Mesenchymal stem cell (in vitro differentiated cells and primary cell): ENCODE measurements at regions not wholly inside any gene's neighbourhood (a gene's known extent, or its start where the extent isn't known, plus 50 kb on each side); places are given as distances from the start of the nearest gene placed in this dataset.

Source experiments
- DNase-seq: peaks from one replicate; pipeline ENCODE4 v3.0.0-alpha.2; 2013
- H2AFZ ChIP-seq: one replicate; pipeline ENCODE4 v1.6.1; 2013; ENCODE audit warnings: low read depth, mild to moderate bottlenecking, control low read depth, inconsistent platforms, low read length, moderate library complexity
- H2AK5ac ChIP-seq: 2 replicates; pipeline ENCODE4 v1.6.1; 2013; ENCODE audit warnings: low read length, moderate library complexity, mild to moderate bottlenecking, inconsistent platforms; ENCODE audit not compliant: severe bottlenecking
- H2BK120ac ChIP-seq: one replicate; pipeline ENCODE4 v1.6.1; 2013; ENCODE audit warnings: low read depth, mild to moderate bottlenecking, inconsistent platforms, low read length, moderate library complexity
- H2BK12ac ChIP-seq, 2 experiments: one replicate each; pipeline ENCODE4 v1.6.1; 2013; ENCODE audit warnings: inconsistent platforms in 2 of 2, low read length in 2 of 2, mild to moderate bottlenecking in 2 of 2, moderate library complexity in 2 of 2, control low read depth in 1 of 2
- H2BK15ac ChIP-seq: one replicate; pipeline ENCODE4 v1.6.1; 2013; ENCODE audit warnings: mild to moderate bottlenecking, low read depth, inconsistent platforms; ENCODE audit not compliant: poor library complexity, severe bottlenecking
- H2BK5ac ChIP-seq: 2 replicates; pipeline ENCODE4 v1.6.1; 2013; ENCODE audit warnings: low read depth, mild to moderate bottlenecking, low read length, control low read depth, inconsistent platforms; ENCODE audit not compliant: poor library complexity, severe bottlenecking
- H3K14ac ChIP-seq, 2 experiments: one replicate each; pipeline ENCODE4 v1.6.1; 2013; ENCODE audit warnings: inconsistent platforms in 2 of 2, low read length in 2 of 2, control low read depth in 1 of 2, mild to moderate bottlenecking in 1 of 2, moderate library complexity in 1 of 2
- H3K18ac ChIP-seq, 2 experiments: one replicate each; pipeline ENCODE4 v1.6.1; 2013; ENCODE audit warnings: inconsistent platforms in 2 of 2, low read length in 2 of 2, control low read depth in 1 of 2, low read depth in 1 of 2, mild to moderate bottlenecking in 1 of 2
- H3K23ac ChIP-seq, 2 experiments: one replicate each; pipeline ENCODE4 v1.6.1; 2013; ENCODE audit warnings: inconsistent platforms in 2 of 2, low read length in 2 of 2, mild to moderate bottlenecking in 2 of 2, moderate library complexity in 2 of 2, control low read depth in 1 of 2
- H3K27ac ChIP-seq: 2 replicates; pipeline ENCODE4 v1.5.1; 2013; ENCODE audit warnings: mild to moderate bottlenecking, moderate library complexity, low read length, control low read depth, inconsistent platforms; ENCODE audit not compliant: poor library complexity, severe bottlenecking
- H3K27me3 ChIP-seq, 2 experiments: 2 replicates each; pipeline versions ENCODE4 v1.6.1 to v1.7.0; 2013; ENCODE audit warnings: low read length in 2 of 2, mild to moderate bottlenecking in 2 of 2, moderate library complexity in 2 of 2, control low read depth in 1 of 2, inconsistent platforms in 1 of 2; ENCODE audit not compliant: control insufficient read depth in 1 of 2, insufficient read depth in 1 of 2
- H3K36me3 ChIP-seq, 2 experiments: 2 replicates each; pipeline versions ENCODE4 v1.6.1 to v1.7.0; 2013; ENCODE audit warnings: low read length in 2 of 2, control low read depth in 1 of 2, inconsistent platforms in 1 of 2, low read depth in 1 of 2, mild to moderate bottlenecking in 1 of 2; ENCODE audit not compliant: insufficient read depth in 2 of 2, control insufficient read depth in 1 of 2
- H3K4ac ChIP-seq, 2 experiments: one replicate each; pipeline ENCODE4 v1.6.1; 2013; ENCODE audit warnings: inconsistent platforms in 2 of 2, low read length in 2 of 2, mild to moderate bottlenecking in 2 of 2, moderate library complexity in 2 of 2, control low read depth in 1 of 2, low read depth in 1 of 2
- H3K4me1 ChIP-seq: 2 replicates; pipeline ENCODE4 v1.6.1; 2013; ENCODE audit warnings: low read depth, low read length, control low read depth; ENCODE audit not compliant: control insufficient read depth, insufficient read depth
- H3K4me2 ChIP-seq: 2 replicates; pipeline ENCODE4 v1.6.1; 2013; ENCODE audit warnings: low read length, mild to moderate bottlenecking, inconsistent platforms; ENCODE audit not compliant: poor library complexity, severe bottlenecking
- H3K4me3 ChIP-seq, 2 experiments: 2 replicates each; pipeline versions ENCODE4 v1.5.1 to v1.7.0; 2013; ENCODE audit warnings: low read length in 2 of 2, mild to moderate bottlenecking in 2 of 2, control low read depth in 1 of 2, low read depth in 1 of 2; ENCODE audit not compliant: insufficient read depth in 1 of 2
- H3K79me1 ChIP-seq: replicated peaks from 2 replicates; pipeline ENCODE4 v1.6.1; 2013; ENCODE audit warnings: mild to moderate bottlenecking, control low read depth, low read length, inconsistent platforms; ENCODE audit not compliant: poor library complexity, severe bottlenecking
- H3K9ac ChIP-seq: 2 replicates; pipeline ENCODE4 v1.7.0; 2013; ENCODE audit warnings: mild to moderate bottlenecking, low read length, moderate library complexity
- H3K9me3 ChIP-seq: 2 replicates; pipeline ENCODE4 v1.7.0; 2013; ENCODE audit warnings: mild to moderate bottlenecking, low read length; ENCODE audit not compliant: control insufficient read depth
- H4K8ac ChIP-seq: one replicate; pipeline ENCODE4 v1.6.1; 2013; ENCODE audit warnings: inconsistent platforms, mild to moderate bottlenecking, low read length, moderate library complexity
- H4K91ac ChIP-seq: one replicate; pipeline ENCODE4 v1.6.1; 2013; ENCODE audit warnings: mild to moderate bottlenecking, low read length, inconsistent platforms
- WGBS: methylation state at CpG from one replicate; pipeline ENCODE4 v1.1.7; 2013; ENCODE audit warnings: mixed read lengths; 5-methylcytosine and 5-hydroxymethylcytosine counted together

DNA sequence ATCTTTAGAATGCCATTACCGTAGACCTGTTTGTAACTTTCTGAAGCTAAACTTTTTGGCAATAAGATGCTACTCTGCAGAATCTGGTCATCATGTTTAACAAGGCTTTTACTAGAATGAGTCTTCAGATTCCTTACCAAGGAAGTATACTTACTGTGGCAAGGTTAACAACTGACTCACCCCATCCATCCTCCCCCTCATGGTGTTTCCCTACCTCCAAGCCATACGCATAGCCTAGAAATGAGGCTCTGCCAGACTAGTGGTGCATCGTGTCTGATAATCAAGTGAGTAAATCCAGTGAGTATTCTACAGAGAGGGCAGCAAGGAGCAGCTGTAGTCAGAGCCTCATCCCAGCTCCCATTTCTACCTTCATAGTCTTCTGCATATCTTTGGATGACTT lies 223.6 kb downstream of the IPMK start:
- WGBS = 52% methylated on average over 3 of the region's 3 CpGs

DNA sequence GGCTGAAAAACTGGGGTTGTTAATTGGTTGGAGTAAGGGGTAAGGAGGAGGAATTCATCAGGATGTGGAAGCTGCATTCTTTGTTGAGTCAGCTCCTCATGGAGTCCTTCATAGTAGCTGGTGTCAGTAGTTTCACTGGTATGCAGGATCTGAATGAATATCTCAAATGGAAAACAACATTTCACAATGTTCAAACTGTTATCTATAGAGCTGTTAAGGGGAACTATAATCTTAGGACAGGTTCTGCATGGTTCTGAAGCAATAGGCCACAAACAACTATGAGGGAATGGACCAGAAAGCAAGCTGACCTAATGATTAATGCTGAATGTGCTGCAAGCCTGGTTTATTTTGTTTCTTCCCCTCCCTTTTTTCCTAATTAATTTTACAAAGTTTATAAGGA lies 225.8 kb downstream of the IPMK start:
- no peak overlapping the region for H2AFZ ChIP-seq
- no peak overlapping the region for H2BK120ac ChIP-seq
- peaks cover 6% of the 10 kb centered on the region for H3K9me3 ChIP-seq
- no peaks in the 10 kb centered on the region for H3K79me1 ChIP-seq
- no peak overlapping the region for H3K23ac ChIP-seq
- no peak overlapping the region for H2BK12ac ChIP-seq
- no peak overlapping the region for H4K91ac ChIP-seq
- H2BK5ac ChIP-seq = no peak overlapping the region
- no peak overlapping the region for H2AK5ac ChIP-seq
- H3K4ac ChIP-seq = no peak overlapping the region
- no peak overlapping the region for H3K14ac ChIP-seq
- H3K4me1 ChIP-seq = no peaks in the 10 kb centered on the region
- H3K27me3 ChIP-seq = peaks cover 0 to 4% of the 10 kb centered on the region in 2 experiments
- H2BK15ac ChIP-seq = no peak overlapping the region
- no peak overlapping the region for H3K4me2 ChIP-seq
- no peak overlapping the region for H3K18ac ChIP-seq
- no peak overlapping the region for H4K8ac ChIP-seq
- no peak overlapping the region for H3K4me3 ChIP-seq
- H3K27ac ChIP-seq = no peak overlapping the region
- H3K9ac ChIP-seq = no peak overlapping the region
- H3K36me3 ChIP-seq = no peaks in the 10 kb centered on the region
- DNase-seq = no peak

More for the DNA sequence above, 223.6 kb downstream of the IPMK start:
- Histone ChIP-seq H3K9ac (no peak overlapping the region), H4K8ac (no peak overlapping the region), H2AK5ac (no peak overlapping the region), H3K18ac (no peak overlapping the region), H3K79me1 (no peaks in the 10 kb centered on the region), H3K27me3 (no peaks in the 10 kb centered on the region), H3K36me3 (no peaks in the 10 kb centered on the region), H2BK15ac (no peak overlapping the region), H2BK12ac (no peak overlapping the region), H3K27ac (no peak overlapping the region), H3K4ac (no peak overlapping the region), H4K91ac (no peak overlapping the region), H3K23ac (no peak overlapping the region), H3K14ac (no peak overlapping the region), H3K4me3 (no peak overlapping the region), H3K4me1 (no peaks in the 10 kb centered on the region), H3K4me2 (no peak overlapping the region), H3K9me3 (peaks cover 6% of the 10 kb centered on the region), H2BK120ac (no peak overlapping the region), H2BK5ac (no peak overlapping the region), H2AFZ (no peak overlapping the region)
- no peak for DNase-seq

DNA sequence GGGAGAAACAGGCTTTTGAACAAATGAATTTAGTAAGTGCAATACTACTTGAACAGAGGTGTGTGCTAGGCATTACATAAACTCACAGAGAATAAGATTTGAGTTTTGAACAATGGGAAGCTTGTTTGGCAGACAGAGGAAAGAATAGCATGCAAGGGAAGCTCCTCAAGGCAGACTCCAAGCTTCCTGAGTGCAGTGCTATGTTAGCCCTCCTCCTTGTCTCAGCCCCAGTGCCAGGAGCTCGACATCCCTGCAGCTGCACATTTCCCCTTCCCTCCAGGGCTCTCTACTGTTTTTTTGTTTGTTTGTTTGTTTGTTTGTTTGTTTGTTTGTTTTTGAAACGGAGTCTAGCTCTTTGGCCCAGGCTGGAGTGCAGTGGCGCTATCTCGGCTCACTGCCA lies 237.5 kb downstream of the IPMK start:
- no peak overlapping the region for H2BK15ac ChIP-seq
- H3K27ac ChIP-seq = no peak overlapping the region
- H2BK5ac ChIP-seq = no peak overlapping the region
- H3K18ac ChIP-seq = no peak overlapping the region
- H3K4me2 ChIP-seq = no peak overlapping the region
- 84% methylated on average over 3 of the region's 4 CpGs for WGBS
- H3K27me3 ChIP-seq = no peaks in the 10 kb centered on the region
- no peak overlapping the region for H3K23ac ChIP-seq
- H3K14ac ChIP-seq = no peak overlapping the region
- H2BK12ac ChIP-seq = no peak overlapping the region
- no peak for DNase-seq
- H3K4me1 ChIP-seq = peaks cover 2% of the 10 kb centered on the region
- H3K36me3 ChIP-seq = no peaks in the 10 kb centered on the region
- H4K91ac ChIP-seq = no peak overlapping the region
- no peak overlapping the region for H2AFZ ChIP-seq
- no peak overlapping the region for H2BK120ac ChIP-seq
- H4K8ac ChIP-seq = no peak overlapping the region
- H3K9me3 ChIP-seq = no peaks in the 10 kb centered on the region
- H2AK5ac ChIP-seq = no peak overlapping the region
- no peak overlapping the region for H3K9ac ChIP-seq
- no peaks in the 10 kb centered on the region for H3K79me1 ChIP-seq
- no peak overlapping the region for H3K4me3 ChIP-seq
- H3K4ac ChIP-seq = no peak overlapping the region

DNA sequence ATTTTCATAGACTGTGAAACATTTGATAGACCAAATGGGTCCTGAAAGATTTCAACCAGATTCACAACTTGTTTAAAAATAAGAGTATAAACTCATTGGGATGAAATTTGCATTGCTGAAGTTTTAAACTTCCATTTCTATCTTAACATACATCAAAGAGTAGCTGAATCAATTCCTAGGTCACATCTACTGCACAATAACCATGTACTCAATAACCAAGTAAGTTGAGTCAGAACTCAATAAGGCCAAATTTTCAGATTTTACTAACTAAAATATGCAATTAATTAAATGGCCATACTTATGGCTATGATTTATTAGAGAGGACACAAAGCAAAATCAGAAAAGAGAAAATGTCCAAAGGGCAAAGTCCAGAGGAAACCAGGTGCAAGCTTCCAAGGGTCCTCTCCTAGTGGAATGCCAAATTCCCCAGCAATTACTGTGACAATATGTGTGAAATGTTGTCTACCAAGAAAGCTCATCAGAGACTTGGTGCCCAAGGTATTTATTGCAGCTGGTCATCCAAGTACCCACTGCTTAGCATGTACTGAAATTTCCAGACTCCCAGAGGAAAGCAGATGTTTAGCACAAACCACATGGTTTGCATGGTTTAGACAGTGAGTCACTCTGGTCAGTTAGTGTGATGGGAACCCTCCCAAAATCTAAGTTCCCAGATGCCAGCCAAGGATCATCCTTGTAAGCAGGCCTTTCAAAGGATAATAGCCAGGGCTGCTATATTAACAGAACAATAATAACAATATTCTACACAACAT lies 238.9 kb downstream of the IPMK start:
- H2AFZ ChIP-seq = no peak overlapping the region
- no peak overlapping the region for H2AK5ac ChIP-seq
- H3K14ac ChIP-seq = no peak overlapping the region
- no peak overlapping the region for H3K18ac ChIP-seq
- H3K4me2 ChIP-seq = no peak overlapping the region
- peaks cover 2% of the 10 kb centered on the region for H3K4me1 ChIP-seq
- peak overlapping the region; percentile 41 for H3K27ac ChIP-seq
- no peaks in the 10 kb centered on the region for H3K9me3 ChIP-seq
- DNase-seq = peak; percentile 58
- no peak overlapping the region for H2BK5ac ChIP-seq
- H3K36me3 ChIP-seq = no peaks in the 10 kb centered on the region
- H3K79me1 ChIP-seq = no peaks in the 10 kb centered on the region
- no peak overlapping the region for H4K8ac ChIP-seq
- no peak overlapping the region for H3K23ac ChIP-seq
- no peak overlapping the region for H4K91ac ChIP-seq
- no peak overlapping the region for H2BK12ac ChIP-seq
- H2BK120ac ChIP-seq = no peak overlapping the region
- no peak overlapping the region for H3K9ac ChIP-seq
- H2BK15ac ChIP-seq = no peak overlapping the region
- no peaks in the 10 kb centered on the region for H3K27me3 ChIP-seq
- no peak overlapping the region for H3K4ac ChIP-seq
- H3K4me3 ChIP-seq = no peak overlapping the region
